SU-DHL-6 (cell line): ENCODE measurements at regions not wholly inside any gene's neighbourhood (a gene's known extent, or its start where the extent isn't known, plus 50 kb on each side); places are given as distances from the start of the nearest gene placed in this dataset.

ENCODE experiments used
- H2AFZ ChIP-seq: fragments of 200-600 bp; sonication (generic); 2 replicates; pipeline ENCODE4 v1.6.1; 2014; ENCODE audit warnings: low read depth, mild to moderate bottlenecking, moderate library complexity, mixed read lengths, antibody characterized with exemption, low read length; ENCODE audit not compliant: severe bottlenecking
- H3F3A ChIP-seq: fragments of 200-600 bp; shearing (Covaris generic); 2 replicates; pipeline ENCODE4 v1.6.0; 2016; ENCODE audit warnings: antibody characterized with exemption, mild to moderate bottlenecking; ENCODE audit not compliant: insufficient read depth
- H3K27ac ChIP-seq: fragments of 200-600 bp; sonication (generic); 2 replicates; pipeline ENCODE4 v1.5.1; 2016; ENCODE audit warnings: low read depth, mild to moderate bottlenecking, low read length, moderate library complexity, mixed read lengths
- H3K27me3 ChIP-seq: fragments of 200-600 bp; sonication (generic), shearing (Covaris generic); 2 replicates; pipeline ENCODE4 v1.6.0; 2014; ENCODE audit warnings: mild to moderate bottlenecking, low read length
- H3K36me3 ChIP-seq: fragments of 200-600 bp; sonication (generic); 2 replicates; pipeline ENCODE4 v1.6.1; 2014; ENCODE audit warnings: mild to moderate bottlenecking, low read length, mixed read lengths
- H3K4me2 ChIP-seq: fragments of 300-600, 200-600 bp; shearing (Covaris generic), sonication (generic); 2 replicates; pipeline ENCODE4 v1.6.0; 2014; ENCODE audit warnings: low read length, low read depth, mild to moderate bottlenecking; ENCODE audit not compliant: poor library complexity, severe bottlenecking
- H3K4me3 ChIP-seq: fragments of 200-600 bp; sonication (generic); 2 replicates; pipeline ENCODE4 v1.5.1; 2014; ENCODE audit warnings: antibody characterized with exemption, low read length, mild to moderate bottlenecking, mixed read lengths; ENCODE audit not compliant: insufficient read depth, poor library complexity, severe bottlenecking
- H3K79me2 ChIP-seq: fragments of 200-600 bp; sonication (generic); 2 replicates; pipeline ENCODE4 v1.6.1; 2014; ENCODE audit warnings: mild to moderate bottlenecking, low read length, moderate library complexity; ENCODE audit not compliant: insufficient read depth
- H3K9ac ChIP-seq: fragments of 200-600 bp; sonication (generic); 2 replicates; pipeline ENCODE4 v1.7.0; 2014; ENCODE audit warnings: mild to moderate bottlenecking, low read length
- H3K9me2 ChIP-seq: fragments of 200-600 bp; sonication (generic); replicated peaks from 2 replicates; pipeline ENCODE4 v1.6.1; 2014; ENCODE audit warnings: low read length; ENCODE audit not compliant: insufficient read depth
- H3K9me3 ChIP-seq: fragments of 200-600 bp; sonication (generic); 2 replicates; pipeline ENCODE4 v1.6.1; 2014; ENCODE audit warnings: low read length, mixed read lengths; ENCODE audit not compliant: insufficient read depth
- H4K20me1 ChIP-seq: fragments of 200-600 bp; sonication (generic); 2 replicates; pipeline ENCODE4 v1.6.1; 2014; ENCODE audit warnings: low read depth, mild to moderate bottlenecking, antibody characterized with exemption, low read length, moderate library complexity, mixed read lengths
- EZH2phosphoT487 ChIP-seq: fragments of 200-600 bp; sonication (generic), shearing (Covaris generic); conservative IDR thresholded peaks from 2 replicates; pipeline ENCODE4 v1.6.1; 2018; ENCODE audit warnings: mild to moderate bottlenecking, antibody characterized with exemption, low read length, moderate library complexity, mixed read lengths
- TF ChIP-seq, protein P1 (sequence below): fragments of 200-600 bp; sonication (generic); IDR thresholded peaks from one replicate; pipeline ENCODE4 v1.5.1; 2017; ENCODE audit warnings: antibody characterized with exemption, mild to moderate bottlenecking, low read length, moderate library complexity; ENCODE audit not compliant: insufficient read depth, poor library complexity, severe bottlenecking

DNA sequence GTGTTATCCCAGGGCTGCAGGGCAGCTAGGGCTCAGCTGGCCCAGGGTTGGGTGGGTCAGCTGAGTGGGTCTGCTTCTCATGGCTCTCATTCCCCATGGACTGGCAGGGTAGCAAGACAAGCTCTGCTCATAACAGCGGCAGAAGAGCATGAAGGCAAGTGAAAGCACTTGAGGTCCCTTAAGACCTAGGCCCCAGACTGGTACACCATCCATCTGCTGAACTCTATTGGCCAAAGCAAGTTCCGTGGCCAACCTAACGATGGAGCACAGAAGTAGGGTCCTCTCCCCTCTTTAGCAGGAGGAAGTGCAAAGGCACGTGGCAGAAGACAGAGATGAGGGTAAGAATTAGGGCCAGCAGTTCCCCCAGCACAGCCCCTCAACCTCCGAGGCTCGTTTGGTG, 174.3 kb upstream of the TOPAZ1 start:
- H3F3A ChIP-seq, result no peaks in the 10 kb centered on the region
- no peak overlapping the region for H3K4me3 ChIP-seq
- H3K27me3 ChIP-seq, result no peaks in the 10 kb centered on the region
- no peaks in the 10 kb centered on the region for H3K9me2 ChIP-seq
- TF ChIP-seq, protein P1, sequence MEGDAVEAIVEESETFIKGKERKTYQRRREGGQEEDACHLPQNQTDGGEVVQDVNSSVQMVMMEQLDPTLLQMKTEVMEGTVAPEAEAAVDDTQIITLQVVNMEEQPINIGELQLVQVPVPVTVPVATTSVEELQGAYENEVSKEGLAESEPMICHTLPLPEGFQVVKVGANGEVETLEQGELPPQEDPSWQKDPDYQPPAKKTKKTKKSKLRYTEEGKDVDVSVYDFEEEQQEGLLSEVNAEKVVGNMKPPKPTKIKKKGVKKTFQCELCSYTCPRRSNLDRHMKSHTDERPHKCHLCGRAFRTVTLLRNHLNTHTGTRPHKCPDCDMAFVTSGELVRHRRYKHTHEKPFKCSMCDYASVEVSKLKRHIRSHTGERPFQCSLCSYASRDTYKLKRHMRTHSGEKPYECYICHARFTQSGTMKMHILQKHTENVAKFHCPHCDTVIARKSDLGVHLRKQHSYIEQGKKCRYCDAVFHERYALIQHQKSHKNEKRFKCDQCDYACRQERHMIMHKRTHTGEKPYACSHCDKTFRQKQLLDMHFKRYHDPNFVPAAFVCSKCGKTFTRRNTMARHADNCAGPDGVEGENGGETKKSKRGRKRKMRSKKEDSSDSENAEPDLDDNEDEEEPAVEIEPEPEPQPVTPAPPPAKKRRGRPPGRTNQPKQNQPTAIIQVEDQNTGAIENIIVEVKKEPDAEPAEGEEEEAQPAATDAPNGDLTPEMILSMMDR, result no peak
- no peak for TF ChIP-seq EZH2phosphoT487
- H4K20me1 ChIP-seq, result no peaks in the 10 kb centered on the region; the same call in 1 of the 2 replicates
- no peak overlapping the region for H3K4me2 ChIP-seq
- no peak overlapping the region for H3K9ac ChIP-seq
- H3K9me3 ChIP-seq, result no peaks in the 10 kb centered on the region
- peaks cover 9% of the 10 kb centered on the region; the same call in 1 of the 2 replicates for H3K79me2 ChIP-seq
- H3K27ac ChIP-seq, result no peak overlapping the region
- no peaks in the 10 kb centered on the region for H3K36me3 ChIP-seq
- no peak overlapping the region for H2AFZ ChIP-seq

DNA sequence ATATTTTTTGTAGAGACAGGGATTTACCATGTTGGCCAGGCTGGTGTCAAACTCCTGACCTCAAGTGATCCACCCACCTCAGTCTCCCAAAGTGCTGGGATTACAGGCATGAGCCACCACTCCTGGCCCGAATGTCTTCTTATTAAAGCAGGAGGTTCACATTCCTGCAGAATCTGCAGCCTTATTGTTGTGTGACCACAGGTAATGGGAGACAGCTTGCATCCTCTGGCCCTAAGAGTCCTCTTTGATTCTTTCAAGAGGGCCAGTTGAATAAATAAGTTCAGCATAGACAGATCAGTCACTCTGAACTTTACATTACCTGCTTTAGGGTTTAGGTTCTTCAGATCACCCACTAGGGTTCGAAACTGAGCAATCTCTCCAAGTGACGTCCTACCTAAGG, 172.9 kb upstream of the TOPAZ1 start:
- Histone ChIP-seq H3K9me2 (no peaks in the 10 kb centered on the region), H3K9ac (no peak overlapping the region), H2AFZ (no peak overlapping the region), H3K36me3 (no peaks in the 10 kb centered on the region), H3K79me2 (peaks cover 9% of the 10 kb centered on the region; the same call in 1 of the 2 replicates), H3K27me3 (no peaks in the 10 kb centered on the region), H3K27ac (no peak overlapping the region), H4K20me1 (no peaks in the 10 kb centered on the region), H3K4me2 (no peak overlapping the region), H3K9me3 (no peaks in the 10 kb centered on the region), H3K4me3 (no peak overlapping the region), H3F3A (no peaks in the 10 kb centered on the region)
- no peak for TF ChIP-seq EZH2phosphoT487
- TF ChIP-seq, protein P1, result no peak

DNA sequence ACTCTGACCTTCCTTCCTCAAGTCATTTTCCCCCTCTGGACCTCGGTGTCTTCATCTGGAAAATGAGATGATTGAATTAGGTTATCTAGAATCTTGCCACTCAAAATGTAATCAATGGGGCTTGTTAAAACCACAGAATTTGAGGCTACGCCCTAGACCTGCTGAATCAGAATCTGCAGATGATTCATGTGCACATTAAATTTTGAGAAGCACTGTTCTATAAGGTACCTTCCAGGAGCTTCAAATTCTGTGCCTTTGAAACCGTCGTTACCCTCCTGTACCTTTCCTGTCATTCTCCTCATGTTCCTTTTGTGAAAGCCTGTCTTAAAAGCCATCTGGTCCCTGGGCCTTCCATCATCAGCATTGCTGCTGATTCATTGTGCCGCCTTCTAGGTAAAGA, 172.4 kb upstream of the TOPAZ1 start:
- H2AFZ ChIP-seq, result no peak overlapping the region
- H3K9ac ChIP-seq, result no peak overlapping the region
- H4K20me1 ChIP-seq, result no peaks in the 10 kb centered on the region
- no peaks in the 10 kb centered on the region for H3K36me3 ChIP-seq
- peaks cover 9% of the 10 kb centered on the region; the same call in 1 of the 2 replicates for H3K79me2 ChIP-seq
- no peak for TF ChIP-seq EZH2phosphoT487
- TF ChIP-seq, protein P1, result no peak
- no peak overlapping the region for H3K4me3 ChIP-seq
- H3K9me3 ChIP-seq, result no peaks in the 10 kb centered on the region
- H3F3A ChIP-seq, result no peaks in the 10 kb centered on the region
- no peak overlapping the region for H3K27ac ChIP-seq
- H3K9me2 ChIP-seq, result no peaks in the 10 kb centered on the region
- H3K27me3 ChIP-seq, result no peaks in the 10 kb centered on the region
- H3K4me2 ChIP-seq, result no peak overlapping the region
